Activated CD8-positive, alpha-beta memory T cell treated with anti-CD3 and anti-CD28 coated beads for 24 hours (primary cell): ENCODE measurements at regions not wholly inside any gene's neighbourhood (a gene's known extent, or its start where the extent isn't known, plus 50 kb on each side); places are given as distances from the start of the nearest gene placed in this dataset.
"Not testable (repeated sequence)": the region's sequence is repeated elsewhere in the genome, so short reads cannot be mapped to it uniquely, and the experiment has no call there.

Experiments
- DNase-seq: peaks from one replicate; pipeline ENCODE4 v3.0.0-alpha.2; 2020

GRCh38 chr1:157460381-157460780 lies 91.9 kb downstream of the FCRL5 start:
- no peak for DNase-seq

DNA sequence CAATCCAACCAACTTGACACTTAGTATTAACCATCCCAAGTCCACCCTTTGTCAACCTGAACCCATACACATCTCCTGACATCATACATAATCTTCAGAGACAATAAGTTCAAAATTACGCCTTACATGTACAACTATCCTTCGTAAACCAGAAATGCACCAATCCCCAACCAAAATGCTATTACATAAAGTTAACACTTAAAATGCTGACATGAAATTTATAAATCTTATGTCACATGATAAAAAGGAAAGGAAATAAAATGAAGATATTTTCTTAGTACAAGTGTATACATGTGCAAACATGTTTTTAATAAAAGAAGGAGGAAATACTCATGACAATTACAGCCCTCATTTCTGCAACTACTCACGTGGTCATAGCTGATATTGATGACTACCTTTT lies 95.0 kb downstream of the FCRL5 start:
- DNase-seq = no peak

DNA sequence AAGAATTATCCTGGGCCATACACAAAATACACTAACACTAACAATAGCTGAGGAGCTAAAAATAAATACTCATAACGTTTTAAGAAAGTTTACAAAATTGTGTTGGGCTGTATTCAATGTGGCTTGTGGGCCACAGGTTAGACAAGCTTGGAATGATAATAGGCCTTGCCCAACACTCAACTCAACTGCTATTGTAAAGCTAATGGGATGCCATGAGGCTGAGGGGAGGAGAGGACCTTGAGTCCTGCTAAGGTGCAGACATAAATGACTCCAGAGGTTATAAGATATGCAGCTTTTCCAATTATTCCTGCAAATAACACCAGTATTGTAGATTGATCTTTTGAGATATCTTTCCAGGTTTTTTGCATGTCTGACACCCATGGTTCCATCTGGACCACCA lies 97.0 kb downstream of the FCRL5 start:
- no peak for DNase-seq

- DNase-seq = no peak
Observed at GRCh38 chr1:157450106-157450505, 102.2 kb downstream of the FCRL5 start.

GRCh38 chr1:157448636-157449035 lies 103.7 kb downstream of the FCRL5 start:
- no peak for DNase-seq

DNA sequence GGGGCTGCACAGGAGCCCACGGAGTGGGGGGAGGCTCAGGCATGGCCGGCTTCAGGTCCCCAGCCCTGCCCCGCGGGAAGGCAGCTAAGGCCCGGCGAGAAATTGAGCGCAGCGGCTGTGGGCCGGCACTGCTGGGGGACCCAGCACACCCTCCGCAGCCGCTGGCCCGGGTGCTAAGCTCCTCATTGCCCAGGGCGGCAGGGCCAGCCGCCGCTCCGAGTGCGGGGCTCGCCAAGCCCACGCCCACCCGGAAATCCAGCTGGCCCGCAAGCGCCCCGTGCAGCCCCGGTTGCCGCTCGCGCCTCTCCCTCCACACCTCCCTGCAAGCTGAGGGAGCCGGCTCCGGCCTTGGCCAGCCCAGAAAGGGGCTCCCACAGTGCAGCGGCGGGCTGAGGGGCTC lies 106.0 kb downstream of the FCRL5 start:
- DNase-seq = not testable (repeated sequence)

DNA sequence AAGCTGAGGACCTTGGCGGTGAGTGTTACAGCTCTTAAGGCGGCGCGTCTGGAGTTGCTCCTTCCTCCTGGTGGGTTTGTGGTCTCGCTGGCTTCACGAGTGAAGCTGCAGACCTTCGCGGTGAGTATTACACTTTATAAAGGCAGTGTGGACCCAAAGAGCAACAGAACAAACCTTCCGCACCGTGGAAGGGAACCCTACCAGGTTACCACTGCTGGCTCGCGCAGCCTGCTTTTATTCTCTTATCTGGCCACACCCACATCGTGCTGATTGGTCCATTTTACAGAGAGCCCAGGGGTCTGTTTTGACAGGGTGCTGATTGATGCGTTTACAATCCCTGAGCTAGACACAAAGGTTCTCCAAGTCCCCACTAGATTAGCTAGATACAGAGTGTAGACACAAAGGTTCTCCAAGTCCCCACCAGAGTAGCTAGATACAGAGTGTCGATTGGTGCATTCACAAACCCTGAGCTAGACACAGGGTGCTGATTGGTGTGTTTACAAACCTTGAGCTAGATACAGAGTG lies 106.6 kb downstream of the FCRL5 start:
- not testable (repeated sequence) for DNase-seq

DNA sequence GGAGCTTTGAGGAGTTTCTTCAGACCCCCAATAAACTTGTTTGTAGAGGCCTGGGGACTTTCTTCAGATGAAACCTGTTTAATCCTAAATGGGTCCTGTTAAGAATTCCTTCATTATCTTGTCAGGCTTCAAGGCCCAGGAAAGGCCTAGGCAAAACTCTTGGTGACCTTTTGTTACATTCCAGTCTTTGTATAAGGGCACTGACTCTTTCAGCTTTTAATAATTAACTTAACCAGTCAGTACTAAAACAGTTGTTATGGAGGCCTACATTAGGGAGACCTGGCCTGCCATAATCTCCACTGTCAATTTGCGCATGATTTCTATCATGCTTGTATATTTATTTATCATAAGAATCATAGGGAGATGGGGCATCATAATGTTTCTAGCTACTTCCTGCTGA lies 110.2 kb downstream of the FCRL5 start:
- DNase-seq = no peak

- no peak for DNase-seq
Observed at GRCh38 chr1:157439302-157439954, 112.9 kb downstream of the FCRL5 start.

DNA sequence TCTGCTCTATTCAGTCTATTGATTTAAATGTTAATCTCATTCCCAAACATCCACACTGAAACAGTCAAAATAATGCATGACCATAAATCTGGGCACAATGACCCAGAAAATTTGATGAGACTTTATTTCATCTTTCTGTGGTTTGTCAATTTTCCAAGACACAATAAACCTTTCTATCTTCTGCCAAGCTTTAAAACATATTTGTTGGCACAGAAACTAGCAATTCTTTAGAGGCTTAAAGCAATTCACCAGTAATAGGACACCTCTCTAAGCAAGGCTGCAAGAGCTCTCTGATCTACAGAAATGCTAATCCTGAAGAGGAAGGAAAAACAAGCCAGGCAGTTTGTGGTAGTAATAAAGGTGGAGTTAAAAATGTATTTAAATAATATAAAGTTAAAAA lies 113.7 kb downstream of the FCRL5 start:
- no peak for DNase-seq

DNA sequence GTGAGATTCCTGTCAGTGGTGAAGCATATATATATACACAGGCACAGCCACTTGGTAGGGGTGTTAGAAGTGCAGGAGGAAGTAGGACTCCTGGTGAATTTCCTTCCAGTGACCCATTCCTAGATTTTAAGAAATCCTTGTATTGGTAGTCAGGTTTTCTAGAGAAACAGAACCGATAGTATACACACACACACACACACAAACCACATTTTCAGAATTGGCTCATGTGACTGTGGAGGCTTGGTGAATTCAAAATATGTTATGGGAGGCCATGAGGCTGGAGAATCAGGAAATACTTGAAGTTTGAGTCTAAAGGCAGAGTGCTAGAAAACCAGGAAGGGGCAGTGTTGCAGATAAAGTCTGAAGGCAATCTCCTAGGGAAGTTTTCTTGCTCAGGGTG lies 114.2 kb downstream of the FCRL5 start:
- no peak for DNase-seq

DNA sequence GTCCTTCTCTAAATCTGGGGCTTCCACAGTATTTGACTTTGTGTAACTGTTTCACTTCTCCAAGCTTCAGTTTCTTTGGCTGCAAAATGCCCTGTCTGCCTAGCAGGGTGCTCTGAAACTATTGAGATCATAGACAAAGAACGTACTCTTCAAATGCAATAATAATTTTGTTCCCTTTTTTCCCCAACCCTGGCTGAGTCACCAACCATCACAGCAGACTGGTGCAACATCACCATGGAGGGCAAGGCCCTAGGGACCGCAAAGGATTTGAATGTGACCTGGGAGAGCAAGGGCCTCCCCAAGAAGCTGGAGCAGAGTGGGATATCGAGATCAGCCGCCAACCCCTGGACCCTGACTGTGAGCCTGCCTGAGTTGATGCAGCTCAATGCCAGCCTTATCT lies 115.0 kb downstream of the FCRL5 start:
- no peak for DNase-seq

DNA sequence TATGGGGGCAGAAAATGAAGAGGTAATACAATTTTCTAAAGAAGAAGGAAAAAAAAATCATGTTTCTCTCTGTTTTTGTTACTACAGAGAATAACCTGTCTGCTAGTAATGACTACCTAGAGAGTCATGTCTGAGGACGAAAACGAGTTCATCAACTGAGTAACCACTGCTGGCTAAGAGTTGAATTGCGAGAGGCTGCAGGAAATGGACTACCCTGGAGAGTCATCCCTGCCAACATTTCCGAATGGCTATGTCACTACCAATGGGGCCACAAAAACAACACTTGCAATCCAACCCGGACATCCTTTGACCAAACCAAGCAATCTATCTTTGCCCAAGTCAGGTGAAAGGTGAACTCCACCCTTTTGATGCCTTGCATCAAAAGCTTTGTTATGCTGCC lies 120.6 kb downstream of the FCRL5 start:
- no peak for DNase-seq

DNA sequence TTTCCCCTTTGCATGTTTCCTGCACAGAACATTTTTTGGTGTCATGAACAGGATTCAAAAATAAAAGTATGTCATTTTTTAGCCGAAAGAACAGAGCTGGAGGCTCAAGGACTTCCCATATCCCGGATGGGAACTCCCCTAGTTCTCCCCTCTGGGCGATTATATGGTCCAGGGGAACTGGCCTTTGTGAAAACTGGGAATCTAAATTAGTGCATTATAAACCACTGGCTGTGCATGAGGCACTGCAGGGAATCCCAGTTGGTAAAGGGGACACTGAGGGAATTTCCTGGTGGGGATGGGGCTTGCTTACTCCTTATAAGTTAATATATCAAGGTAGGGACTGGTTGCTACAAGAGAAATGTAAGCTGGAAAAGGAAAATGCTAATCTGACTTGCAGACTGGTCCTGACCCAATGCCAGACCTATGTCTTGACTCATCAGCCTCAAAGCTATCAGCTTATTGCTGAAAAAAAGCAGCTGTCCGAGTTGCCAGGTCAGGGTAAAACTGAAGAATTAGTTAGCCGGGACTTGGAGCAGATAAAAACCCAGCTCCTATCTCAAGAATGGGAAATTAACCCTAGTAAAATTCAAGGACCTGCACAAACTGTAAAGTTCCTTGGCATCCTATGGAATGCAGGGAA lies 122.6 kb downstream of the FCRL5 start:
- DNase-seq = no peak

DNA sequence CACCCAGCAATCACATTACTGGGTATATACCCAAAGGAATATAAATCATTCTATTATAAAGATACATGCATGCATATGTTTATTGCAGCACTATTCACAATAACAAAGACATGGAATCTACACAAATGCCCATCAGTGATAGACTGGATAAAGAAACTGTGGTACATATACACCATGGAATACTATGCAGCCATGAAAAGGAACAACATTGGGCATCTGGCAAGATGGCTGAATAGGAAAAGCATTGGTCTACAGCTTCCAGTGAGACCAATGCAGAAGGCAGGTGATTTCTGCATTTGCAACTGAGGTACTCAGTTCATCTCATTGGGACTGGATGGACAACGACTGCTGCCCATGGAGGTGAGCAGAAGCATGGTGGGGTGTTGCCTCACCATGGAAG lies 128.6 kb downstream of the FCRL5 start:
- not testable (repeated sequence) for DNase-seq

GRCh38 chr1:157419845-157420542 lies 132.3 kb downstream of the FCRL5 start:
- DNase-seq = no peak

GRCh38 chr1:157418659-157419058 lies 133.7 kb downstream of the FCRL5 start:
- DNase-seq = no peak

DNA sequence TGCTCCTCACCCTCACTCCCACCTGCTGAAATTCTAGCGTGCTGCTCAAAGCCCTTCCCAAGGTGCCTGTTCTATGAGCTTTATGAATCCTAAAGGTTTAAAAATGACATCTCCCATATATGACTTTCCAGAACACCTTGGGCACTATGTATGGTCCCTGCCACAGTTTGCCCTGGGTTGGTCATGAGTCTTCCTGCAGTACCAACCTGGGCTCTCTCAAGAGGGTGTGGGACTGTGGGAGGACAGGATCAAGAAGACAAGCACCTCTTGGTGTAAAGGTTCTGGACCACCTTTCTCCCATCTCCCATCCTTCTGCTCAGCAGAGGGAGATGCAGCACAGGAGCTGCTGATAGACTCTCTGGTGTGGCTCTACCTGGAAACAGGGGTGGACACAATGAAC lies 134.1 kb downstream of the FCRL5 start:
- no peak for DNase-seq

DNA sequence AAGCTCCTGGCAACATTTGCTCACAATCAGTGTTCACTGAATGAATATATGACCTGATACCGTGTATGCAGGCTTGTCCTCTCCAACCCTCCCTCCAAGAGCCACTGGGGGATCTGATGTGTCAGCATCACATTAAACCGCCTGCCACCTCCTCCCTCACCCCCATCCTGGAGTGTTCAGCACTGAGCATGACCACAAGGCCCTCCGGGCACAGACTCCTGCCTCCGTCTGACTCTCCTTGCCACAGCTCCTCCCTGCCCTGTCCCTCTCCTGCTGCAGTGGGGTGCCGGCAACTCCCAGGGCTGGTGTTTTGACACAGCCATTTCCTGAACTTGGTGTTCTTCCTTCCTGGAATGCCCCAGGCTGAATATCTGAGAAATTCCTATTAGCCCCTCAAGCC lies 136.7 kb downstream of the FCRL5 start:
- no peak for DNase-seq

DNA sequence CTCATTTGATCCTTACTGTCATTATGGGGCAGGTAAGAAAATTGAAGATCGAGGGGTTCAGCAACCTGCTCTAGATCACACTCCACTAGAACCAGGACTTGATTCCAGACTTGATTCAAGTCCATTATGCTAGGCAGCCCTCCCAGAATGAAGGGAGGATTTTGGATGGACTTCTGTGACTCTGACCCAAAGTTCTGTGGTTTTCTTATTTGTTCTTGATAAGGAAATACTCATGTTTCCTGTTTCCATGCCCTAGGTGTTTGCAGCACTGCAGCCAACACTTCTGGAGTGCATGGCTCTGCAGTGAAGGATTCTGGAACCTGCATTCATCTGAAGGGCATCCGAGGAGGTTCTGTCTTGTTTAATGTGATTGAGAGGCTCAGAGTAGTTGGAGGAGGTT lies 140.0 kb downstream of the FCRL5 start:
- no peak for DNase-seq

DNA sequence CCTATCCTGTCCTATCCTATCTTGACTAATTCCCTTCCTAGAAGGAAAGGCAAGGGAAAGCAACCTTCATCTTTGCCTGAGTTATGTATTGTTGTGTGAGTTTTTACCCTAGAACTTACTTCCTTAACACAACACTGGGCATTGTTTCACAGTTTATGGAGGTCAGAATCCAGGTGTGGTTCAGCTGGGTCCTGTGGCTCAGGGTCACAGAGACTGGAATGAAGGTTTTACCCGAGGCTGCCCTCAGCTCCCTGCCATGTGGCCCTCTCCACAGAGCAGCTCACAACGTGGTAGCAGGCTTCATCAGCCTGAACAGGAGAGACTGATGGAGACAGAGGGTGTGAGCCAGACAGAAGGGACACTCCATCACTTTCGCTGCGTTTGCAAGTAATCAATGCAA lies 140.5 kb downstream of the FCRL5 start:
- DNase-seq = no peak

DNA sequence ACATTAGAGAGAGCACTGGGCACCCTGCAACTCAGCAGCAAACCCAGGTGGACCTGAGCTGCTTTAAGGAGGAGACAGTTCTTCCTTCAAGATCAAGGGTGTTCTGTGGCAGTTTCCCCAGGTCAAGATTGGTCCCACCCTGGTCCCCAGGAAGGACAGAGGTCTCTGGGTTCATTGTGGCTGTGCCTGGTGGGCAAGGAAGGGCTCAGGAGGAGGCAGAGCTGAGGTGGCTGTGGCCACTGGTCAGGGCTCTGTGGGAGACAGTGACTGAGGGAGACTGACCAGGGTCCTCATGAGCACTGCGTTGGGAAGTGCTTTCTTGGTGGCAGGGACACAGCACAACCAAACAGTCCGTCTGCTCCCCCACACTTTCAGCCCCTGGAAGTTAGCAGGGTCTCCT lies 141.3 kb downstream of the FCRL5 start:
- no peak for DNase-seq

- DNase-seq = no peak
Observed at GRCh38 chr1:157410457-157410856, 141.9 kb downstream of the FCRL5 start.

GRCh38 chr1:157409927-157410326 lies 142.4 kb downstream of the FCRL5 start:
- DNase-seq = no peak
